HepG2 (cell line): ENCODE measurements at regions not wholly inside any gene's neighbourhood (a gene's known extent, or its start where the extent isn't known, plus 50 kb on each side); places are given as distances from the start of the nearest gene placed in this dataset.

Source experiments
- ATAC-seq: fragments of 200-7000 bp; cut with Tn5 transposase; 3 replicates; pipeline ENCODE4 v1.9.1; 2020; ENCODE audit warnings: mild to moderate bottlenecking, moderate library complexity
- BruUV-seq: library from RNA; stranded (reverse); fragments of 400-500 nt; replicated peaks from 2 replicates; lab custom pipeline; 2021; lab: Mats Ljungman, UMichigan
- CTCF ChIA-PET: fragments of 300-600 bp; formaldehyde crosslinking; extraction: SDS; loops from one replicate; lab custom pipeline; 2021; ENCODE audit warnings: low total read pairs, inconsistent platforms, low intra/inter-chr PET ratio; lab: Yijun Ruan, JAX
- POLR2A ChIA-PET: fragments of 350-600 bp; sonication (Branson Sonifier 250); formaldehyde crosslinking; loops from one replicate; lab custom pipeline; 2020; ENCODE audit warnings: antibody characterized with exemption, inconsistent platforms; lab: Yijun Ruan, JAX
- DNase-seq: peaks from one replicate; pipeline ENCODE4 v3.0.0-alpha.2; 2015; ENCODE audit warnings: low spot score
- FAIRE-seq: peaks from 3 replicates; lab custom pipeline; 2011; peaks lifted over from hg19 to GRCh38; lab: Jason Lieb, UNC
- H2AFZ ChIP-seq: one replicate; pipeline ENCODE4 v1.6.1; 2011; ENCODE audit warnings: low read length, inconsistent platforms
- H3K27ac ChIP-seq: fragments of 300-600 bp; 3 replicates; pipeline ENCODE4 v1.8.0; 2011; ENCODE audit warnings: mixed run types, mild to moderate bottlenecking, mixed read lengths, low read length, inconsistent platforms; ENCODE audit not compliant: insufficient read depth; ENCODE audit errors: extremely low read length
- H3K27me3 ChIP-seq, 2 experiments: fragments of 200-600 bp in 1 of 2; 2 replicates in 1 of 2; 3 replicates in 1 of 2; pipeline versions ENCODE4 v1.6.0 to v1.8.0; 2011; ENCODE audit warnings: low read length in 2 of 2, mild to moderate bottlenecking in 2 of 2, moderate library complexity in 2 of 2, inconsistent platforms in 1 of 2; ENCODE audit not compliant: insufficient read depth in 2 of 2, control insufficient read depth in 1 of 2
- H3K36me3 ChIP-seq, 2 experiments: fragments of 200-600 bp in 1 of 2; replicated peaks in 1 of 2; 2 replicates in 1 of 2; 3 replicates in 1 of 2; pipeline versions ENCODE4 v1.5.1 to v1.8.0; 2011; ENCODE audit warnings: low read length in 2 of 2, inconsistent platforms in 1 of 2; ENCODE audit not compliant: insufficient read depth in 2 of 2, control insufficient read depth in 1 of 2
- H3K4me1 ChIP-seq: 2 replicates; pipeline ENCODE4 v1.5.1; 2012; ENCODE audit warnings: low read length, inconsistent platforms; ENCODE audit not compliant: insufficient read depth
- H3K4me2 ChIP-seq: 2 replicates; pipeline ENCODE4 v1.6.0; 2011; ENCODE audit warnings: low read depth, low read length, inconsistent platforms
- H3K4me3 ChIP-seq, 3 experiments: fragments of 200-600 bp in 1 of 3; sonication (generic), shearing (Covaris generic) in 1 of 3; replicated peaks in 1 of 3; 2 replicates each; pipeline ENCODE4 v1.5.1; 2011 to 2016; ENCODE audit warnings: low read length in 3 of 3, inconsistent platforms in 2 of 3, low read depth in 2 of 3, mild to moderate bottlenecking in 2 of 3, control low read depth in 1 of 3, mixed read lengths in 1 of 3; ENCODE audit not compliant: insufficient read depth in 1 of 3
- H3K79me2 ChIP-seq: one replicate; pipeline ENCODE4 v1.6.1; 2011; ENCODE audit warnings: low read length, inconsistent platforms; ENCODE audit not compliant: insufficient read depth
- H3K9ac ChIP-seq: 2 replicates; pipeline ENCODE4 v1.6.0; 2011; ENCODE audit warnings: mild to moderate bottlenecking, low read depth, low read length, inconsistent platforms; ENCODE audit not compliant: insufficient read depth
- H3K9me3 ChIP-seq: 2 replicates; pipeline ENCODE4 v1.5.1; 2012; ENCODE audit warnings: mild to moderate bottlenecking, low read length
- H4K20me1 ChIP-seq: 2 replicates; pipeline ENCODE4 v1.6.0; 2011; ENCODE audit warnings: inconsistent platforms, mild to moderate bottlenecking, low read length, moderate library complexity; ENCODE audit not compliant: insufficient read depth
- ELF4 ChIP-seq: sonication (generic); formaldehyde crosslinking; IDR thresholded peaks from 2 replicates; pipeline ENCODE4 v1.5.0; 2020; ENCODE audit warnings: missing genetic modification reagents, mild to moderate bottlenecking, moderate library complexity, borderline replicate concordance
- IRF2 ChIP-seq: IDR thresholded peaks from 2 replicates; pipeline ENCODE4 v1.6.1; 2018; ENCODE audit warnings: missing genetic modification reagents, missing compliant biosample characterization
- NCOA2 ChIP-seq: sonication (generic); formaldehyde crosslinking; IDR thresholded peaks from 2 replicates; pipeline ENCODE4 v1.8.0; 2022; ENCODE audit warnings: inconsistent platforms
- RARA ChIP-seq: IDR thresholded peaks from 2 replicates; pipeline ENCODE4 v1.6.1; 2016; ENCODE audit warnings: missing genetic modification reagents, missing compliant biosample characterization
- REPIN1 ChIP-seq: sonication (generic); formaldehyde crosslinking; IDR thresholded peaks from 2 replicates; pipeline ENCODE4 v1.8.0; 2022; ENCODE audit warnings: missing genetic modification reagents, low read depth, mild to moderate bottlenecking, borderline replicate concordance
- TERF1 ChIP-seq: sonication (generic); formaldehyde crosslinking; IDR thresholded peaks from 2 replicates; pipeline ENCODE4 v1.8.0; 2022; ENCODE audit warnings: mild to moderate bottlenecking, missing genetic modification reagents, moderate library complexity
- ZFP41 ChIP-seq: sonication (generic); formaldehyde crosslinking; IDR thresholded peaks from 2 replicates; pipeline ENCODE4 v1.4.0; 2020; ENCODE audit warnings: mild to moderate bottlenecking, missing genetic modification reagents, borderline replicate concordance
- ZFP82 ChIP-seq: sonication (generic); formaldehyde crosslinking; IDR thresholded peaks from 2 replicates; pipeline ENCODE4 v1.5.1; 2020; ENCODE audit warnings: mild to moderate bottlenecking, missing genetic modification reagents, borderline replicate concordance
- ZGPAT ChIP-seq: IDR thresholded peaks from 2 replicates; pipeline ENCODE4 v1.6.1; 2016; ENCODE audit warnings: mild to moderate bottlenecking
- ZNF512 ChIP-seq: sonication (generic); formaldehyde crosslinking; IDR thresholded peaks from 2 replicates; pipeline ENCODE4 v1.4.0; 2020; ENCODE audit warnings: mild to moderate bottlenecking, missing genetic modification reagents
- ZNF558 ChIP-seq: sonication (generic); formaldehyde crosslinking; IDR thresholded peaks from 2 replicates; pipeline ENCODE4 v1.9.0; 2022; ENCODE audit warnings: mild to moderate bottlenecking, missing genetic modification reagents, borderline replicate concordance
- ZNF562 ChIP-seq: sonication (generic); formaldehyde crosslinking; IDR thresholded peaks from 2 replicates; pipeline ENCODE4 v1.8.0; 2022; ENCODE audit warnings: missing genetic modification reagents, borderline replicate concordance
- WGBS: methylation state at CpG from one replicate; pipeline ENCODE4 v1.1.6; 2017; ENCODE audit warnings: low lambda C conversion rate; 5-methylcytosine and 5-hydroxymethylcytosine counted together
- in situ Hi-C: cut with HindIII; loops from 2 replicates; pipeline ENCODE4 v1.10.0; 2017; ENCODE audit warnings: low pct_unique_long_range_greater_than_20kb; ENCODE audit not compliant: extremely low pct_ligation_motif_present
- intact Hi-C: fragments of 100-400 bp; cut with micrococcal nuclease; formaldehyde crosslinking; loops from one replicate; pipeline ENCODE4 v1.10.0; 2022; ENCODE audit not compliant: unreplicated experiment

- TF ChIP-seq ZFP82 (CRISPR knock-in tag) (no peak), ZNF562 (no peak), ZGPAT (CRISPR knock-in tag) (no peak), ELF4 (no peak), ZNF558 (CRISPR knock-in tag) (no peak), RARA (CRISPR knock-in tag) (0 out of 2 replicates have a peak, but pooled peaks have one; percentile 25), NCOA2 (no peak), TERF1 (CRISPR knock-in tag) (no peak), REPIN1 (CRISPR knock-in tag) (no peak), ZNF512 (CRISPR knock-in tag) (no peak)
Measured at GRCh38 chr2:239495791-239496233, 95.0 kb upstream of the HDAC4 start (continued).

- 0 out of 2 replicates have a peak, but pooled peaks have one; percentile 32 for TF ChIP-seq ZFP41
- no peak for TF ChIP-seq IRF2 (CRISPR knock-in tag)
- Histone ChIP-seq H3K36me3 (no peaks in the 10 kb centered on the region), H3K9ac (no peak overlapping the region), H3K79me2 (no peaks in the 10 kb centered on the region), H3K4me1 (peaks cover 21% of the 10 kb centered on the region), H4K20me1 (no peaks in the 10 kb centered on the region), H3K4me2 (no peak overlapping the region), H3K27ac (no peak overlapping the region), H3K4me3 (no peak overlapping the region), H2AFZ (no peak overlapping the region), H3K9me3 (no peaks in the 10 kb centered on the region), H3K27me3 (peaks cover 8 to 72% of the 10 kb centered on the region in 2 experiments)
- DNase-seq (no peak), FAIRE-seq (no peak), ATAC-seq (no peak)
- ChIA-PET CTCF (no interaction called here), POLR2A (no interaction called here)
- intact Hi-C loops = no loop called here
- no TSS peak for BruUV-seq
- in situ Hi-C loops = no loop called here
- WGBS = 54% methylated on average over 4 of the region's 4 CpGs
Measured at GRCh38 chr2:239495175-239495574, 94.4 kb upstream of the HDAC4 start.
